Mucosa of descending colon (tissue), 3 donors: ENCODE measurements at regions not wholly inside any gene's neighbourhood (a gene's known extent, or its start where the extent isn't known, plus 50 kb on each side); places are given as distances from the start of the nearest gene placed in this dataset.

Source experiments
- ATAC-seq: fragments of 200-7000 bp; cut with Tn5 transposase; one replicate; pipeline ENCODE4 v1.9.1; 2020; ENCODE audit warnings: mild to moderate bottlenecking, moderate library complexity
- DNase-seq, 3 donors: peaks; one replicate each; pipeline ENCODE4 v3.0.0-alpha.2; 2020
- H3K36me3 ChIP-seq: fragments of 200-600 bp; one replicate; pipeline ENCODE4 v1.8.0; 2021; ENCODE audit warnings: low read depth, mild to moderate bottlenecking
- H3K4me1 ChIP-seq: fragments of 200-600 bp; one replicate; pipeline ENCODE4 v1.8.0; 2021; ENCODE audit warnings: low read depth, mild to moderate bottlenecking
- H3K4me3 ChIP-seq: fragments of 200-600 bp; one replicate; pipeline ENCODE4 v1.8.0; 2021; ENCODE audit warnings: mild to moderate bottlenecking
- H3K9me3 ChIP-seq: fragments of 200-600 bp; one replicate; pipeline ENCODE4 v1.8.0; 2021; ENCODE audit warnings: mild to moderate bottlenecking
- intact Hi-C, 2 donors: fragments of 100-400 bp; cut with DNase I in 1 of 2; cut with micrococcal nuclease in 1 of 2; formaldehyde crosslinking; loops; one replicate each; pipeline versions ENCODE4 v1.11.0 to v1.11.1; 2022; cut with DNase I, micrococcal nuclease
- TF ChIP-seq, protein P1 (sequence below): fragments of 200-600 bp; IDR thresholded peaks from one replicate; pipeline ENCODE4 v1.8.0; 2022; ENCODE audit warnings: antibody characterized with exemption, mild to moderate bottlenecking
- donor health status: DM: no; HTN: no; CAD: no; lungs with moderate emphysema.
- donor health status: DM: no; HTN: no; CAD: no.
- donor health status: DM: no; HTN: yes; CAD: no.

- no peak for DNase-seq
- no peak for ATAC-seq
- no peaks in the 10 kb centered on the region for H3K36me3 ChIP-seq
- H3K4me3 ChIP-seq: no peak overlapping the region
- no peaks in the 10 kb centered on the region for H3K9me3 ChIP-seq
- H3K4me1 ChIP-seq: no peaks in the 10 kb centered on the region
- intact Hi-C loops: no loop called here
- TF ChIP-seq, protein P1, sequence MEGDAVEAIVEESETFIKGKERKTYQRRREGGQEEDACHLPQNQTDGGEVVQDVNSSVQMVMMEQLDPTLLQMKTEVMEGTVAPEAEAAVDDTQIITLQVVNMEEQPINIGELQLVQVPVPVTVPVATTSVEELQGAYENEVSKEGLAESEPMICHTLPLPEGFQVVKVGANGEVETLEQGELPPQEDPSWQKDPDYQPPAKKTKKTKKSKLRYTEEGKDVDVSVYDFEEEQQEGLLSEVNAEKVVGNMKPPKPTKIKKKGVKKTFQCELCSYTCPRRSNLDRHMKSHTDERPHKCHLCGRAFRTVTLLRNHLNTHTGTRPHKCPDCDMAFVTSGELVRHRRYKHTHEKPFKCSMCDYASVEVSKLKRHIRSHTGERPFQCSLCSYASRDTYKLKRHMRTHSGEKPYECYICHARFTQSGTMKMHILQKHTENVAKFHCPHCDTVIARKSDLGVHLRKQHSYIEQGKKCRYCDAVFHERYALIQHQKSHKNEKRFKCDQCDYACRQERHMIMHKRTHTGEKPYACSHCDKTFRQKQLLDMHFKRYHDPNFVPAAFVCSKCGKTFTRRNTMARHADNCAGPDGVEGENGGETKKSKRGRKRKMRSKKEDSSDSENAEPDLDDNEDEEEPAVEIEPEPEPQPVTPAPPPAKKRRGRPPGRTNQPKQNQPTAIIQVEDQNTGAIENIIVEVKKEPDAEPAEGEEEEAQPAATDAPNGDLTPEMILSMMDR: no peak
These were observed 201.4 kb upstream of the STT3B start for GRCh38 chr3:31331278-31331677.

- intact Hi-C loops: no loop called here
- peak; percentile 36 for ATAC-seq
These were observed 191.6 kb upstream of the STT3B start for GRCh38 chr3:31341130-31341529.

DNA sequence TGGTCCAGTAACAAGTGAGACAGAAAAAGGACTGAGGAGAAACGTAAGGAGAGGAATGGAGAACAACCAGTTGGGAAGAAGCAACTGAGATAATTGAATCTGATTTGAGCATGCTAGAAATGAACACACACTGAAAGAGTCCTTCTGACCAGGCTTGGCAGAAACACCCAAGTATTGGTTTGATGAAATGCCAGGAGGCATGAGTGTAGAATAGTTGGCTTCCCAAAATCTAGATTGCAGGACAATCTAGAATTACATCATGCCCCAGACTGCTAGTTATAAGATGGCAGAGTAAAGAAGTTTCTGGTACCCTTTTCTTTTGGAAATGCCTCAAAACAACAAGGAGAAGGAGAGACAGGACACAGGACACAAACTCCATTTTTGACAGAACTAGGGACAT lies 189.7 kb upstream of the STT3B start:
- DNase-seq (no peak), ATAC-seq (no peak)
- intact Hi-C loops: no loop called here
- H3K4me1 ChIP-seq: no peaks in the 10 kb centered on the region
- TF ChIP-seq, protein P1: no peak
- no peaks in the 10 kb centered on the region for H3K36me3 ChIP-seq
- H3K4me3 ChIP-seq: no peak overlapping the region
- no peaks in the 10 kb centered on the region for H3K9me3 ChIP-seq

More at GRCh38 chr3:31341130-31341529, 191.6 kb upstream of the STT3B start:
- Histone ChIP-seq H3K4me3 (no peak overlapping the region), H3K9me3 (no peaks in the 10 kb centered on the region), H3K4me1 (no peaks in the 10 kb centered on the region), H3K36me3 (no peaks in the 10 kb centered on the region)
- TF ChIP-seq, protein P1: no peak
- DNase-seq: no peak

DNA sequence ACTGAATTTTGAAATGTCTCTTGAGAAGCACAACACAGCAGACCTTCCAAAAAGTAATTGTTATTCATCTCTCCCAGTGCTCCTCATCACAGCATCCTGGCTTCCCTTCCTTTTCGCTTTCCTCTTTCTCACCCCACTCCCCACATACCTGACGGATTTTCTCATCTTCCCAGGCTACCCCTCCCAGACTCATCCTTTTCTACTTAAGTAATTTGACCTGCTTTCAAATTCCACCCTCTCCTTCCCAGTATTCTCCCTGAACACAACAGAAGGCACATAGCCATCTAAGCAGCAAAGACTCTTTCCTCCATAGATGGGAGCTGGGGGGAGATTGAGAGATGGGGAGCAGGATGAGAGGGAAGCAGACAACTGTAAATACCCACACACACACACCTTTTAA lies 187.1 kb upstream of the STT3B start:
- Histone ChIP-seq H3K4me1 (no peaks in the 10 kb centered on the region), H3K9me3 (no peaks in the 10 kb centered on the region), H3K36me3 (no peaks in the 10 kb centered on the region), H3K4me3 (no peak overlapping the region)
- intact Hi-C loops: no loop called here
- no peak for ATAC-seq
- TF ChIP-seq, protein P1: no peak
- no peak for DNase-seq

DNA sequence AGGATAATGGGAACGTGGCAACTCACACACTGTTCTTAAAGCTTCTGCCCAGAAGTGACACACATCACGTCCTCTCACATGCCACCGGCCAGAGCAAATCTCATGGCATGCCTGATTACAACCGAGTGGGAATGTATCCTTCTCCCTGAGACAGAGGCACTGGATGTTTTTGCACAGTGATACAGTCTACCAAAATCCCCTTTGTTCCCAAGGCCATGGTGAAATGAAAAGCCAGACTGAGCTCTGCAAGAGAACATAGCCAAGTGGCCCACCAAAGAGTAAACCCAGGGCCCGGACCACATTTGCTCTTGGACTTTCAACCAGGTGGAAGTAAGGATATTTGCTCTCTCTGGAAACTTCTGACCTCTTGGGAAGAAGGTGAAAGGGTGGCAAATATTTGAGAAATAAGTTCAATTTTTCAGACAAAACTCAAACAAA lies 186.2 kb upstream of the STT3B start:
- TF ChIP-seq, protein P1: no peak
- no peaks in the 10 kb centered on the region for H3K9me3 ChIP-seq
- no peaks in the 10 kb centered on the region for H3K4me1 ChIP-seq
- DNase-seq: no peak
- no peaks in the 10 kb centered on the region for H3K36me3 ChIP-seq
- no peak for ATAC-seq
- intact Hi-C loops: no loop called here
- H3K4me3 ChIP-seq: no peak overlapping the region
